Glutamatergic neuron (in vitro differentiated cells): ENCODE measurements at regions not wholly inside any gene's neighbourhood (a gene's known extent, or its start where the extent isn't known, plus 50 kb on each side); places are given as distances from the start of the nearest gene placed in this dataset.
A peak's percentile ranks its signal among the peaks of the same experiment; 100 is the strongest.

Experiments
- DNase-seq: peaks from one replicate; pipeline ENCODE4 v3.0.0; 2022
- H3K27ac Mint-ChIP-seq: one replicate; pipeline ENCODE4 v1.8.0; 2020; ENCODE audit warnings: mild to moderate bottlenecking, mixed read lengths, inconsistent platforms; ENCODE audit not compliant: unreplicated experiment
- H3K27me3 Mint-ChIP-seq: one replicate; pipeline ENCODE4 v1.8.0; 2020; ENCODE audit warnings: mild to moderate bottlenecking, moderate library complexity, mixed read lengths, inconsistent platforms; ENCODE audit not compliant: unreplicated experiment
- H3K36me3 Mint-ChIP-seq: one replicate; pipeline ENCODE4 v1.8.0; 2020; ENCODE audit warnings: mild to moderate bottlenecking, mixed read lengths, inconsistent platforms; ENCODE audit not compliant: unreplicated experiment
- H3K4me1 Mint-ChIP-seq: one replicate; pipeline ENCODE4 v1.8.0; 2020; ENCODE audit warnings: mild to moderate bottlenecking, low read depth, mixed read lengths, inconsistent platforms; ENCODE audit not compliant: unreplicated experiment
- H3K4me3 Mint-ChIP-seq: one replicate; pipeline ENCODE4 v1.8.0; 2020; ENCODE audit warnings: mild to moderate bottlenecking, mixed read lengths, inconsistent platforms; ENCODE audit not compliant: unreplicated experiment
- H3K9me3 Mint-ChIP-seq: one replicate; pipeline ENCODE4 v1.8.0; 2020; ENCODE audit warnings: mild to moderate bottlenecking, moderate library complexity, mixed read lengths, inconsistent platforms; ENCODE audit not compliant: unreplicated experiment
- CTCF ChIP-seq: fragments of 200-600 bp; sonication (generic); IDR thresholded peaks from one replicate; pipeline ENCODE4 v1.5.0; 2021; ENCODE audit not compliant: partially characterized antibody, unreplicated experiment

GRCh38 chr5:145682197-145682899 lies 152.8 kb downstream of the PRELID2 start:
- Mint-ChIP-seq H3K4me3 (no peak overlapping the region), H3K9me3 (no peaks in the 10 kb centered on the region), H3K36me3 (no peaks in the 10 kb centered on the region), H3K27ac (no peak overlapping the region), H3K27me3 (no peaks in the 10 kb centered on the region), H3K4me1 (peaks cover 5% of the 10 kb centered on the region)
- TF ChIP-seq CTCF = no peak
- DNase-seq = no peak

DNA sequence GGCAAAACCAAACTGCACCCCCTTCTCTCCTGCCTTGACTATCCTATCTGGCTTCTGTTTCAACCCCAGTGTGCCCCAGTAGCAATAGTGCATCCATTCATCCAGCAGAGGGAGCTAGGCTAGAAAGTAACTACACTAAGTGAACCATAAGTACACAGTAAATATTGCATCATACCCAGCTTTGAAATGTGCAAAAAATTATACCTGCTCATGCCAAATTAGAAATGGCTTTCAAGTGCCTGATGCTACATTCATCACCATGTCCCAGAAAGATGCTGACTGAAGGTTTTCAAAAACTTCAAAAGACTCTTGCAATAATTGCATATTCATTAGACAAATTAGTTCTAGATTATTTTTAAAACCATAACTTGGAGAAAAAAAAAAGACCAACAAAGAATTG lies 153.5 kb downstream of the PRELID2 start:
- no peaks in the 10 kb centered on the region for H3K9me3 Mint-ChIP-seq
- no peak overlapping the region for H3K4me3 Mint-ChIP-seq

DNA sequence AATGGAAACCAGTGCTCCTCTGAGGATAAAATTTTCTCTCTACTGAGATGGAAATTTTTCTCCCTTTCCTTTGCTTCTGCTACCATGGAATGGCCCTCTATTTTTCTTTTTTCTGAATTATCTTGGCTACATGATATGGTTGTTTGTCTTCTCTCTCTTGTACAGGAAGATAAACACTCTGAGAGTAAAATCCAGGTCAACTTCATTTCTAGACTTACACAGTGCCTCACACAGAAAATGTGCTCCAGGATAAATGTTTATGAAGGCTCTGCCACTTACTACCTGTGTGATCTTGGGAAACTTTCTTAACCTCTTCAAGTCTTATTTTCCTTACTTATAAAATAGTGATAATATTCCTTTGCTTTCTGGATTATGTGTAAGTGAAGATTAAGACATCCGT lies 153.9 kb downstream of the PRELID2 start:
- Mint-ChIP-seq H3K4me1 (peaks cover 5% of the 10 kb centered on the region), H3K9me3 (no peaks in the 10 kb centered on the region), H3K27ac (no peak overlapping the region), H3K4me3 (no peak overlapping the region), H3K36me3 (no peaks in the 10 kb centered on the region), H3K27me3 (no peaks in the 10 kb centered on the region)
- TF ChIP-seq CTCF = no peak
- no peak for DNase-seq

More for the DNA sequence above, 153.5 kb downstream of the PRELID2 start:
- Mint-ChIP-seq H3K36me3 (no peaks in the 10 kb centered on the region), H3K27me3 (no peaks in the 10 kb centered on the region), H3K27ac (peak overlapping the region; percentile 18), H3K4me1 (peaks cover 5% of the 10 kb centered on the region)
- TF ChIP-seq CTCF = peak; percentile 74
- DNase-seq = peak; percentile 39

GRCh38 chr5:145680767-145681166 lies 154.4 kb downstream of the PRELID2 start:
- no peak for TF ChIP-seq CTCF
- Mint-ChIP-seq H3K4me3 (no peak overlapping the region), H3K9me3 (no peaks in the 10 kb centered on the region), H3K27ac (no peak overlapping the region), H3K36me3 (no peaks in the 10 kb centered on the region), H3K27me3 (no peaks in the 10 kb centered on the region), H3K4me1 (peaks cover 5% of the 10 kb centered on the region)
- no peak for DNase-seq

GRCh38 chr5:145680169-145680568 lies 155.0 kb downstream of the PRELID2 start:
- TF ChIP-seq CTCF = no peak
- Mint-ChIP-seq H3K9me3 (no peaks in the 10 kb centered on the region), H3K27ac (no peak overlapping the region), H3K4me3 (no peak overlapping the region), H3K27me3 (no peaks in the 10 kb centered on the region), H3K4me1 (peaks cover 5% of the 10 kb centered on the region), H3K36me3 (no peaks in the 10 kb centered on the region)
- DNase-seq = no peak
